Liver (tissue), 8 donors: ENCODE measurements at regions not wholly inside any gene's neighbourhood (a gene's known extent, or its start where the extent isn't known, plus 50 kb on each side); places are given as distances from the start of the nearest gene placed in this dataset.

Source experiments
- DNase-seq: peaks from one replicate; pipeline ENCODE4 v3.0.0-alpha.2; 2017; ENCODE audit warnings: low spot score
- H3K27ac ChIP-seq, 2 donors: one replicate each; pipeline ENCODE4 v1.7.0; 2013; ENCODE audit warnings: inconsistent platforms in 2 of 2, low read length in 2 of 2, control low read depth in 1 of 2, low read depth in 1 of 2, mild to moderate bottlenecking in 1 of 2
- H3K27me3 ChIP-seq, 4 donors: one replicate each; pipeline versions ENCODE4 v1.6.1 to v1.7.0; 2013; ENCODE audit warnings: low read length in 3 of 4, inconsistent platforms in 1 of 4, mild to moderate bottlenecking in 1 of 4, moderate library complexity in 1 of 4; ENCODE audit not compliant: control insufficient read depth in 4 of 4, insufficient read depth in 4 of 4
- H3K36me3 ChIP-seq, 4 donors: one replicate each; pipeline versions ENCODE4 v1.6.1 to v1.7.0; 2013; ENCODE audit warnings: low read length in 3 of 4, mild to moderate bottlenecking in 3 of 4, low read depth in 1 of 4, moderate library complexity in 1 of 4; ENCODE audit not compliant: control insufficient read depth in 4 of 4, insufficient read depth in 3 of 4
- H3K4me1 ChIP-seq, 4 donors: one replicate each; pipeline versions ENCODE4 v1.6.1 to v1.7.0; 2013; ENCODE audit warnings: low read length in 3 of 4, mild to moderate bottlenecking in 3 of 4, moderate library complexity in 1 of 4; ENCODE audit not compliant: control insufficient read depth in 4 of 4, insufficient read depth in 4 of 4
- H3K4me3 ChIP-seq, 3 donors: one replicate each; pipeline versions ENCODE4 v1.6.1 to v1.7.0; 2013; ENCODE audit warnings: low read length in 3 of 3, control low read depth in 1 of 3, low read depth in 1 of 3, mild to moderate bottlenecking in 1 of 3
- H3K9ac ChIP-seq, 2 donors: one replicate each; pipeline ENCODE4 v1.7.0; 2013; ENCODE audit warnings: low read length in 2 of 2, mild to moderate bottlenecking in 2 of 2, moderate library complexity in 2 of 2, control low read depth in 1 of 2, low read depth in 1 of 2
- H3K9me3 ChIP-seq, 4 donors: one replicate each; pipeline versions ENCODE4 v1.6.1 to v1.7.0; 2013; ENCODE audit warnings: low read length in 3 of 4; ENCODE audit not compliant: control insufficient read depth in 4 of 4
- ATF3 ChIP-seq: IDR thresholded peaks from 2 replicates; pipeline ENCODE4 v1.6.1; 2016; ENCODE audit warnings: antibody characterized with exemption
- CTCF ChIP-seq: fragments of 150-350 bp; IDR thresholded peaks from 2 replicates; pipeline ENCODE4 v1.5.1; 2017; ENCODE audit warnings: improper control_type of control experiment, low read depth, low read length; ENCODE audit not compliant: missing input control
- EGR1 ChIP-seq, 2 donors: IDR thresholded peaks; 2 replicates each; pipeline ENCODE4 v1.6.1; 2016 to 2018; ENCODE audit warnings: antibody characterized with exemption in 2 of 2, low read depth in 2 of 2
- FOXA1 ChIP-seq: IDR thresholded peaks from 2 replicates; pipeline ENCODE4 v1.6.1; 2016; ENCODE audit warnings: antibody characterized with exemption
- FOXA2 ChIP-seq: IDR thresholded peaks from 2 replicates; pipeline ENCODE4 v1.6.1; 2016; ENCODE audit warnings: antibody characterized with exemption
- GABPA ChIP-seq, 2 donors: IDR thresholded peaks in 1 of 2; conservative IDR thresholded peaks in 1 of 2; 2 replicates each; pipeline ENCODE4 v1.6.1; 2016; ENCODE audit warnings: antibody characterized with exemption in 2 of 2, mild to moderate bottlenecking in 1 of 2, moderate library complexity in 1 of 2
- HNF4A ChIP-seq, 2 donors: conservative IDR thresholded peaks; 2 replicates each; pipeline ENCODE4 v1.6.1; 2016; ENCODE audit warnings: antibody characterized with exemption in 2 of 2, mild to moderate bottlenecking in 2 of 2
- HNF4G ChIP-seq: IDR thresholded peaks from 2 replicates; pipeline ENCODE4 v1.6.1; 2016; ENCODE audit warnings: antibody characterized with exemption
- JUND ChIP-seq, 2 donors: IDR thresholded peaks; 2 replicates each; pipeline ENCODE4 v1.6.1; 2016; ENCODE audit warnings: antibody characterized with exemption in 2 of 2
- MAX ChIP-seq: IDR thresholded peaks from 2 replicates; pipeline ENCODE4 v1.6.1; 2016; ENCODE audit warnings: antibody characterized with exemption
- RAD21 ChIP-seq, 2 donors: IDR thresholded peaks; 2 replicates each; pipeline ENCODE4 v1.6.1; 2016; ENCODE audit warnings: antibody characterized with exemption in 2 of 2, mild to moderate bottlenecking in 2 of 2
- REST ChIP-seq: IDR thresholded peaks from 2 replicates; pipeline ENCODE4 v1.6.1; 2016; ENCODE audit warnings: antibody characterized with exemption, mild to moderate bottlenecking
- RXRA ChIP-seq, 2 donors: IDR thresholded peaks; 2 replicates each; pipeline ENCODE4 v1.6.1; 2017 to 2018; ENCODE audit warnings: antibody characterized with exemption in 2 of 2, mild to moderate bottlenecking in 1 of 2
- TAF1 ChIP-seq: conservative IDR thresholded peaks from 2 replicates; pipeline ENCODE4 v1.6.1; 2016; ENCODE audit warnings: antibody characterized with exemption, mild to moderate bottlenecking
- ZBTB33 ChIP-seq: IDR thresholded peaks from 2 replicates; pipeline ENCODE4 v1.6.1; 2016; ENCODE audit warnings: antibody characterized with exemption
- WGBS: extraction: QIAGEN DNeasy Blood & Tissue Kit; methylation state at CpG from one replicate; pipeline ENCODE4 v1.1.7; 2013; 5-methylcytosine and 5-hydroxymethylcytosine counted together
- donor health status: healthy.
- donor health status: healthy.
- donor health status: healthy.
- donor health status: healthy.
- donor health status: healthy.

- H3K9me3 ChIP-seq, result peaks cover 0 to 2% (median 0%) of the 10 kb centered on the region in 4 donors
These were observed 276.7 kb upstream of the SGO1 start for GRCh38 chr3:20462723-20463122.

GRCh38 chr3:20462226-20462625 is 276.2 kb upstream of the SGO1 start:
- no peak overlapping the region for H3K4me3 ChIP-seq
- WGBS, result 76% methylated on average over 1 of the region's 1 CpG
- H3K27ac ChIP-seq, result no peak overlapping the region
- no peak for DNase-seq
- no peak overlapping the region for H3K9ac ChIP-seq
- no peaks in the 10 kb centered on the region for H3K36me3 ChIP-seq
- no peaks in the 10 kb centered on the region for H3K27me3 ChIP-seq
- H3K4me1 ChIP-seq, result no peaks in the 10 kb centered on the region
- H3K9me3 ChIP-seq, result peaks cover 0 to 2% (median 0%) of the 10 kb centered on the region in 4 donors
- TF ChIP-seq GABPA (IDR thresholded peaks at IDR 0.05 in 1 of 2, conservative IDR thresholded peaks at IDR 0.05 in 1 of 2), result no peak
- no peak for TF ChIP-seq MAX
- TF ChIP-seq ZBTB33, result no peak
- no peak for TF ChIP-seq FOXA1
- no peak for TF ChIP-seq CTCF
- TF ChIP-seq HNF4G, result no peak

More at GRCh38 chr3:20462723-20463122, 276.7 kb upstream of the SGO1 start:
- Histone ChIP-seq H3K27ac (no peak overlapping the region), H3K9ac (no peak overlapping the region), H3K4me1 (no peaks in the 10 kb centered on the region), H3K27me3 (no peaks in the 10 kb centered on the region), H3K4me3 (no peak overlapping the region), H3K36me3 (no peaks in the 10 kb centered on the region)
- DNase-seq, result no peak
- TF ChIP-seq RAD21 (IDR thresholded peaks at IDR 0.05) (no peak), MAX (no peak), EGR1 (IDR thresholded peaks at IDR 0.05; ENCODE audit: low read depth in 2 of 2) (no peak), GABPA (IDR thresholded peaks at IDR 0.05 in 1 of 2, conservative IDR thresholded peaks at IDR 0.05 in 1 of 2) (no peak), REST (no peak), CTCF (no peak), RXRA (IDR thresholded peaks at IDR 0.05) (no peak), TAF1 (no peak), ATF3 (no peak), JUND (IDR thresholded peaks at IDR 0.05) (no peak), FOXA2 (no peak), HNF4A (conservative IDR thresholded peaks at IDR 0.05) (no peak)
